ENCODE measurements at regions not wholly inside any gene's neighbourhood (a gene's known extent, or its start where the extent isn't known, plus 50 kb on each side); places are given as distances from the start of the nearest gene placed in this dataset.

GRCh38 chr12:111271674-111272418, 97.0 kb downstream of the PHETA1 start:
- TF ChIP-seq RAD21 (conservative IDR thresholded peaks at IDR 0.05 in 1 of 2, IDR thresholded peaks at IDR 0.05 in 1 of 2) (peak; percentile 31 to 46; a peak in 4 of 5 replicates), EHMT2 (IDR thresholded peaks at IDR 0.05; ENCODE audit: low read depth) (no peak), GATA3 (IDR thresholded peaks at IDR 0.05; ENCODE audit: borderline replicate concordance) (no peak), JUN (IDR thresholded peaks at IDR 0.05) (no peak), SMC3 (IDR thresholded peaks at IDR 0.05) (peak; percentile 38; the same call in 1 of the 3 replicates), CBX2 (IDR thresholded peaks at IDR 0.05; ENCODE audit: borderline replicate concordance, low read depth) (no peak), ATOH8 (CRISPR knock-in tag; IDR thresholded peaks at IDR 0.05; ENCODE audit: low read depth) (no peak), CTCF (IDR thresholded peaks at IDR 0.05) (peak; percentile 47), ZFP36 (IDR thresholded peaks at IDR 0.05; ENCODE audit: borderline replicate concordance, partially characterized antibody) (no peak)
- H3K9me3 ChIP-seq: no peaks in the 10 kb centered on the region
- ChIA-PET CTCF (interaction anchor here (0.6 to 13.0 kb wide), 28 partner anchors 9 to 384 kb away, joined by 3 to 112 read pairs (median 4); partner anchors contain the start of gene CUX2), POLR2A (no interaction called here)
- no peak overlapping the region for H3K4me3 ChIP-seq
- ATAC-seq: no peak; a peak in 1 of 6 replicates
- no peak overlapping the region for H3K27ac ChIP-seq
- 31% methylated on average over 6 of the region's 6 CpGs for WGBS (ENCODE audit: missing lambda C conversion rate)
- peak; percentile 49 for FAIRE-seq
- DNase-seq (ENCODE audit: low read depth in 1 of 2, low spot score in 1 of 2): no peak
- no peak overlapping the region for H3K4me2 ChIP-seq
- peaks cover 16% of the 10 kb centered on the region; the same call in 1 of the 3 replicates for H3K4me1 ChIP-seq

- Histone ChIP-seq H3K9me3 (no peaks in the 10 kb centered on the region), H3K27ac (no peak overlapping the region), H3K4me2 (peak overlapping the region; percentile 44), H3K4me3 (no peak overlapping the region), H3K4me1 (peaks cover 8% of the 10 kb centered on the region; the same call in 1 of the 3 replicates)
- FAIRE-seq (no peak), DNase-seq (ENCODE audit: low read depth in 1 of 2, low spot score in 1 of 2) (peak in 1 of 2 experiments; percentile 40), ATAC-seq (peak in 1 of 2 experiments; percentile 21; a peak in 2 of 6 replicates)
- ChIA-PET CTCF (interaction anchor here (1.2 to 13.0 kb wide), 6 partner anchors 11 to 376 kb away, joined by 3 to 112 read pairs (median 31); no protein-coding TSS in a partner anchor), POLR2A (no interaction called here)
- 6% methylated on average over 7 of the region's 7 CpGs for WGBS (ENCODE audit: missing lambda C conversion rate)
- TF ChIP-seq ZFP36 (IDR thresholded peaks at IDR 0.05; ENCODE audit: borderline replicate concordance, partially characterized antibody): peak; percentile 70
- TF ChIP-seq USF2 (IDR thresholded peaks at IDR 0.05): no peak
- TF ChIP-seq NFE2L2 (conservative IDR thresholded peaks at IDR 0.05; ENCODE audit: low read length): no peak
- no peak for TF ChIP-seq ELK1 (IDR thresholded peaks at IDR 0.05; ENCODE audit: low read depth, low read length)
- TF ChIP-seq FOSL2 (IDR thresholded peaks at IDR 0.05): no peak
- peak; percentile 9; the same call in 1 of the 2 replicates for TF ChIP-seq FOSL2 (CRISPR knock-in tag; IDR thresholded peaks at IDR 0.05)
These were observed 98.1 kb downstream of the PHETA1 start for GRCh38 chr12:111270774-111271173.

- H3K4me2 ChIP-seq: no peak overlapping the region; the same call in 2 of the 3 replicates
- H3K4me1 ChIP-seq: peaks cover 8% of the 10 kb centered on the region; the same call in 1 of the 3 replicates
- WGBS (ENCODE audit: missing lambda C conversion rate): 33% methylated on average over 11 of the region's 11 CpGs
- no peak for DNase-seq (ENCODE audit: low read depth in 1 of 2, low spot score in 1 of 2)
- H3K4me3 ChIP-seq: no peak overlapping the region
- no peaks in the 10 kb centered on the region for H3K9me3 ChIP-seq
- POLR2A ChIA-PET: no interaction called here
- ATAC-seq: no peak
- no peak for TF ChIP-seq REST (IDR thresholded peaks at IDR 0.05)
- no peak for TF ChIP-seq ZC3H11A (IDR thresholded peaks at IDR 0.05)
- no peak for TF ChIP-seq EHF (CRISPR knock-in tag; IDR thresholded peaks at IDR 0.05)
- no peak overlapping the region for H3K27ac ChIP-seq
- FAIRE-seq: no peak
- CTCF ChIA-PET: interaction anchor here (0.9 to 13.0 kb wide), 6 partner anchors 8 to 334 kb away, joined by 3 to 112 read pairs (median 14); no protein-coding TSS in a partner anchor
These were observed 98.7 kb downstream of the PHETA1 start for GRCh38 chr12:111270239-111270638.

Data from A549 (cell line).